ENCODE measurements at regions not wholly inside any gene's neighbourhood (a gene's known extent, or its start where the extent isn't known, plus 50 kb on each side); places are given as distances from the start of the nearest gene placed in this dataset.

DNA sequence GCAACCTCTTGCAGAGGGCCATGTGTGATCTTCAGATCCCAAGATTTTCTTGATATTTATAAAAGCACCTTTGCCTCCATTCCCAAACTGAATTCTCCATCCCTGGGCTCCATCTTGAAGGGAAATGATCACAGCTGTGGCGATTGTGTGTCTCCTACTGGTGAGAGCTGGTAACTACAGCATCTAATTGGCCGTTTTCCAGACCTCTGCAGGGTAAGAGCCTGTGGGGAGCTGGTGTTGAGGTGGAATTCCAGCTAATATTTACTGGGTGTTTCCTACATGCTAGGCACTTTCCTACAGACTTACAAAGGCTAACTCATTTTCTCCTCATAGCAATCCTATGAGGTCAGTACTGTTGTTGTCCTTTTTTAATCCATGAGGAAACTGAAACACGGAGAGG lies 59.2 kb upstream of the FNDC1 start:
- no peaks in the 10 kb centered on the region for H3K79me2 ChIP-seq (ENCODE audit: control insufficient read depth, insufficient read depth, low read length)
- dilution Hi-C loops (cut with MboI; ENCODE audit: extremely low pct_ligation_motif_present, low sequenced_read_pairs), result no loop called here
- H4K20me1 ChIP-seq (ENCODE audit: control insufficient read depth, extremely low read depth, insufficient read depth, low read length), result no peaks in the 10 kb centered on the region
- no peak for DNase-seq (ENCODE audit: low read depth, low spot score)
- TF ChIP-seq EZH2 (IDR thresholded peaks at IDR 0.05; ENCODE audit: low read length) (no peak), CTCF (optimal IDR thresholded peaks at IDR 0.05 in 1 of 3, IDR thresholded peaks at IDR 0.05 in 1 of 3, conservative IDR thresholded peaks at IDR 0.05 in 1 of 3; ENCODE audit: extremely low read depth in 1 of 3, insufficient read depth in 2 of 3, low read length in 3 of 3) (peak; percentile 76 to 90 (median 77))
- no peaks in the 10 kb centered on the region for H3K9me3 ChIP-seq (ENCODE audit: control insufficient read depth, low read depth, low read length)
- H2AFZ ChIP-seq (ENCODE audit: control insufficient read depth, low read length), result no peak overlapping the region
- H3K4me1 ChIP-seq (ENCODE audit: control insufficient read depth, extremely low read depth, insufficient read depth, low read length), result peaks cover 17% of the 10 kb centered on the region
- H3K9ac ChIP-seq (ENCODE audit: control insufficient read depth, extremely low read depth, insufficient read depth, low read length), result no peak overlapping the region
- H3K27me3 ChIP-seq (ENCODE audit: control insufficient read depth, extremely low read depth, insufficient read depth, low read length), result no peaks in the 10 kb centered on the region
- H3K9me1 ChIP-seq (ENCODE audit: control insufficient read depth, extremely low read depth, insufficient read depth, low read length), result no peaks in the 10 kb centered on the region
- H3K27ac ChIP-seq (ENCODE audit: control insufficient read depth, insufficient read depth, low read length), result no peak overlapping the region
- FAIRE-seq, result peak; percentile 77
- no peak overlapping the region for H3K4me3 ChIP-seq (ENCODE audit: control insufficient read depth in 2 of 3, extremely low read depth in 1 of 3, insufficient read depth in 2 of 3, low read depth in 1 of 3, low read length in 3 of 3)
- no peak overlapping the region for H3K4me2 ChIP-seq (ENCODE audit: control insufficient read depth, extremely low read depth, insufficient read depth, low read depth, low read length)
- H3K36me3 ChIP-seq (ENCODE audit: control insufficient read depth in 2 of 2, extremely low read depth in 1 of 2, insufficient read depth in 2 of 2, low read length in 2 of 2), result no peaks in the 10 kb centered on the region

GRCh38 chr6:159109391-159109790 lies 59.8 kb upstream of the FNDC1 start:
- H3K9me3 ChIP-seq (ENCODE audit: control insufficient read depth, low read depth, low read length), result no peaks in the 10 kb centered on the region
- H3K4me3 ChIP-seq (ENCODE audit: control insufficient read depth in 2 of 3, extremely low read depth in 1 of 3, insufficient read depth in 2 of 3, low read depth in 1 of 3, low read length in 3 of 3), result no peak overlapping the region
- H3K9me1 ChIP-seq (ENCODE audit: control insufficient read depth, extremely low read depth, insufficient read depth, low read length), result no peaks in the 10 kb centered on the region
- H3K9ac ChIP-seq (ENCODE audit: control insufficient read depth, extremely low read depth, insufficient read depth, low read length), result no peak overlapping the region
- no peak overlapping the region for H2AFZ ChIP-seq (ENCODE audit: control insufficient read depth, low read length)
- H4K20me1 ChIP-seq (ENCODE audit: control insufficient read depth, extremely low read depth, insufficient read depth, low read length), result no peaks in the 10 kb centered on the region
- H3K4me1 ChIP-seq (ENCODE audit: control insufficient read depth, extremely low read depth, insufficient read depth, low read length), result peaks cover 23% of the 10 kb centered on the region
- H3K4me2 ChIP-seq (ENCODE audit: control insufficient read depth, extremely low read depth, insufficient read depth, low read depth, low read length), result no peak overlapping the region
- H3K79me2 ChIP-seq (ENCODE audit: control insufficient read depth, insufficient read depth, low read length), result no peaks in the 10 kb centered on the region
- no peaks in the 10 kb centered on the region for H3K27me3 ChIP-seq (ENCODE audit: control insufficient read depth, extremely low read depth, insufficient read depth, low read length)
- FAIRE-seq, result peak; percentile 17
- DNase-seq (ENCODE audit: low read depth, low spot score), result no peak
- no peak overlapping the region for H3K27ac ChIP-seq (ENCODE audit: control insufficient read depth, insufficient read depth, low read length)
- no peak for TF ChIP-seq CTCF (optimal IDR thresholded peaks at IDR 0.05 in 1 of 3, IDR thresholded peaks at IDR 0.05 in 1 of 3, conservative IDR thresholded peaks at IDR 0.05 in 1 of 3; ENCODE audit: extremely low read depth in 1 of 3, insufficient read depth in 2 of 3, low read length in 3 of 3)
- TF ChIP-seq EZH2 (IDR thresholded peaks at IDR 0.05; ENCODE audit: low read length), result no peak
- H3K36me3 ChIP-seq (ENCODE audit: control insufficient read depth in 2 of 2, extremely low read depth in 1 of 2, insufficient read depth in 2 of 2, low read length in 2 of 2), result no peaks in the 10 kb centered on the region
- dilution Hi-C loops (cut with MboI; ENCODE audit: extremely low pct_ligation_motif_present, low sequenced_read_pairs), result no loop called here

Data from keratinocyte (primary cell).